Activated B cell treated with CpG ODN at 0.5 μM for 24 hours (primary cell): ENCODE measurements at regions not wholly inside any gene's neighbourhood (a gene's known extent, or its start where the extent isn't known, plus 50 kb on each side); places are given as distances from the start of the nearest gene placed in this dataset.

ENCODE experiments used
- ATAC-seq: fragments of 200-7000 bp; cut with Tn5 transposase; one replicate; pipeline ENCODE4 v1.10.0; 2021; ENCODE audit warnings: low read depth, mild to moderate bottlenecking, moderate library complexity
- CTCF ChIA-PET: fragments of 350-600 bp; sonication (Branson Sonifier 250); formaldehyde crosslinking; loops from one replicate; lab custom pipeline; 2021; ENCODE audit warnings: antibody characterized with exemption; lab: Charles Lee
- POLR2A ChIA-PET: fragments of 350-600 bp; sonication (Branson Sonifier 250); formaldehyde crosslinking; loops from one replicate; lab custom pipeline; 2021; ENCODE audit warnings: antibody characterized with exemption; lab: Charles Lee
- DNase-seq: peaks from one replicate; pipeline ENCODE4 v3.0.0; 2022
- H3K27ac Mint-ChIP-seq: one replicate; pipeline ENCODE4 v1.8.0; 2020; ENCODE audit warnings: mixed read lengths
- H3K27me3 Mint-ChIP-seq: one replicate; pipeline ENCODE4 v1.8.0; 2021; ENCODE audit warnings: mixed read lengths
- H3K36me3 Mint-ChIP-seq: one replicate; pipeline ENCODE4 v1.8.0; 2021; ENCODE audit warnings: low read depth, mixed read lengths
- H3K4me1 Mint-ChIP-seq: one replicate; pipeline ENCODE4 v1.8.0; 2021; ENCODE audit warnings: mixed read lengths
- H3K4me3 Mint-ChIP-seq: one replicate; pipeline ENCODE4 v1.8.0; 2020; ENCODE audit warnings: mild to moderate bottlenecking, mixed read lengths
- H3K9me3 Mint-ChIP-seq: one replicate; pipeline ENCODE4 v1.8.0; 2020; ENCODE audit warnings: mixed read lengths
- intact Hi-C: fragments of 100-400 bp; cut with micrococcal nuclease; formaldehyde crosslinking; loops from one replicate; pipeline ENCODE4 v1.15.1; 2024
- TF ChIP-seq, protein P1 (sequence below): fragments of 200-600 bp; IDR thresholded peaks from one replicate; pipeline ENCODE4 v1.8.0; 2022; ENCODE audit warnings: antibody characterized with exemption, mild to moderate bottlenecking

DNA sequence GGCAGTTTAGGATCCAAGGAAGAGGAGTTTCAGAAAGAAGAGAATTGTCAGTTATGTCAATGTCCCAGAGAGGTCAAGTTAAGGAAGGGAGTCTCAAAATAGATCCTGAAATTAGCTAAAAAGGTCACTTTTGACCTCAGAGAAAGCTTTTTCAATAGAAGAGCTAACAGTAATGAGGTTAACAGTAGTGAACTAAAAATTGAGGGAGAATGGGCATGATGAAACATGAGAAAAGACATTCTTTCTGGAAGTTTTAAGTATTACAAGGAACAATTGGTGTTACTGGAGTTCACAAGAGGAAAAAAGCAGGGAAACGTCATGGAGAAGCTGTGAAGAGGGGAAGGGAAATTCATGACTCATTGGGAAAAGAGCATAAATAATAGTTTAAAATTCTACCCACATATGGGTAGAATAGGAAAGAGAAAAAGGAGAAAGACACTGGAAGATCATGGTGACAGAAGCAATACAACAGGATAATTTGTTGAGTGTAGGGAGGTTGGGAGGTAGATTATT lies 381.2 kb upstream of the FAR2 start:
- no peaks in the 10 kb centered on the region for H3K4me1 Mint-ChIP-seq
- ChIA-PET POLR2A (no interaction called here), CTCF (no interaction called here)
- H3K36me3 Mint-ChIP-seq, result no peaks in the 10 kb centered on the region
- DNase-seq (no peak), ATAC-seq (no peak)
- H3K27ac Mint-ChIP-seq, result no peak overlapping the region
- H3K4me3 Mint-ChIP-seq, result no peak overlapping the region
- H3K9me3 Mint-ChIP-seq, result no peaks in the 10 kb centered on the region
- intact Hi-C loops, result no loop called here
- H3K27me3 Mint-ChIP-seq, result no peaks in the 10 kb centered on the region
- TF ChIP-seq, protein P1, sequence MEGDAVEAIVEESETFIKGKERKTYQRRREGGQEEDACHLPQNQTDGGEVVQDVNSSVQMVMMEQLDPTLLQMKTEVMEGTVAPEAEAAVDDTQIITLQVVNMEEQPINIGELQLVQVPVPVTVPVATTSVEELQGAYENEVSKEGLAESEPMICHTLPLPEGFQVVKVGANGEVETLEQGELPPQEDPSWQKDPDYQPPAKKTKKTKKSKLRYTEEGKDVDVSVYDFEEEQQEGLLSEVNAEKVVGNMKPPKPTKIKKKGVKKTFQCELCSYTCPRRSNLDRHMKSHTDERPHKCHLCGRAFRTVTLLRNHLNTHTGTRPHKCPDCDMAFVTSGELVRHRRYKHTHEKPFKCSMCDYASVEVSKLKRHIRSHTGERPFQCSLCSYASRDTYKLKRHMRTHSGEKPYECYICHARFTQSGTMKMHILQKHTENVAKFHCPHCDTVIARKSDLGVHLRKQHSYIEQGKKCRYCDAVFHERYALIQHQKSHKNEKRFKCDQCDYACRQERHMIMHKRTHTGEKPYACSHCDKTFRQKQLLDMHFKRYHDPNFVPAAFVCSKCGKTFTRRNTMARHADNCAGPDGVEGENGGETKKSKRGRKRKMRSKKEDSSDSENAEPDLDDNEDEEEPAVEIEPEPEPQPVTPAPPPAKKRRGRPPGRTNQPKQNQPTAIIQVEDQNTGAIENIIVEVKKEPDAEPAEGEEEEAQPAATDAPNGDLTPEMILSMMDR, result no peak

DNA sequence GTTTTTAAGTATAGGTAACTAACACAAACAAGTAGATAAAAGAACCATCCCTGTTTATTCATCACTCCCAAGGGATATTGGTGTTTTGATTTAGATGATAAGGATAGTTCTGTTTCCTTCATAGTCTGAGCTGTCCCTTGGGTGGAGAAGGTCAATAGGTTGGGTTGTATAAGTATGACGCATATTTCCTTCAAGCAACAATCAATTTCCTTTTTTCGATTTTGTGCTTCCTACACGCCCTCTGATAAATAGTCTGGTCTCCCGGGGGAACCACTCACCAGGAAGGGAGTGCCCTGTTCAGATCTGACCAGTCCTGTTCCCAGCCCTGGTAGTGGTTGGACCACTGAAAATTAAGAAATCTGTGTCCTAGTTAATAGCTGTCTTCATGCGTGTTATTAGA lies 378.8 kb upstream of the FAR2 start:
- Mint-ChIP-seq H3K4me1 (no peaks in the 10 kb centered on the region), H3K27ac (no peak overlapping the region), H3K4me3 (no peak overlapping the region), H3K36me3 (no peaks in the 10 kb centered on the region), H3K27me3 (no peaks in the 10 kb centered on the region), H3K9me3 (no peaks in the 10 kb centered on the region)
- TF ChIP-seq, protein P1, result no peak
- DNase-seq (no peak), ATAC-seq (no peak)
- intact Hi-C loops, result no loop called here
- ChIA-PET CTCF (no interaction called here), POLR2A (no interaction called here)

DNA sequence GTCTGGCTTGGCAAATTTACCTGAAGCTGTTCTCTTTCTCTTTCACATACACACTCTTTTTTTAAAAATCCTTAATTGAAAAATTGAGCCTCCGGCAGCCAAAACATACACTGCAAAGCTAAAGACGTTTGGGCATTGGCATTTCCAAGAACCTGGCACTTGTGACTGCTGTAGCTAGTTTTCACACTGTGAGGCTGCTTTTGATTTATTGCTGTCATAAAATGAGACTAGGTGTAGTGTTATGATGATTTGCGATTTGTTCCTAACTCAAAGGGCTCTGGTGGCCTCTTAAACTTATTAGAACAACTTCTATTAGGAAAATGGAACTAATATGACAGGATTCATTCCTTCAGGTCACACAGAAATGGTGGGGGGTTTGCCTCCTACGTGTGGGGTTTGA lies 377.1 kb upstream of the FAR2 start:
- H3K4me1 Mint-ChIP-seq, result no peaks in the 10 kb centered on the region
- no peak for ATAC-seq
- H3K27me3 Mint-ChIP-seq, result no peaks in the 10 kb centered on the region
- no peak overlapping the region for H3K4me3 Mint-ChIP-seq
- TF ChIP-seq, protein P1, result no peak
- ChIA-PET POLR2A (no interaction called here), CTCF (no interaction called here)
- intact Hi-C loops, result no loop called here
- H3K27ac Mint-ChIP-seq, result no peak overlapping the region
- no peaks in the 10 kb centered on the region for H3K9me3 Mint-ChIP-seq
- no peak for DNase-seq
- no peaks in the 10 kb centered on the region for H3K36me3 Mint-ChIP-seq

DNA sequence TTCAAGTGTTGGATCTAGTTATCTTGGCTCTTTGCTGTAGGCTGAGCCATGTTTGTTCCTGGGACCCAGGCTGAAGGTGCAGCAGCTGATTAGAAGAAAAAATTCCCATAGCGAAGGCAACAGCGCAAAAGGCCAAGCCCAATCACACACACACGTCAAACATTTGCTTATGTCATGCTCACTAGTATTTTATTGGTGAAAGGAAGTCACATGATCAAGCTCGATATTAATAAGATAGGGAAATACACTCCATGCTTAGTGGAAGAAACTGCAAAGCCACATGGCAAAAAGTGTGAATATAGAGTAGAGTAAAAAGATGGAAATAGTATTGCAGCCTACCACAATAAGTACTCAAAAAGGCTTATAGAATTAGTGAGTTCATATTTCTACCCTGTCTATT lies 373.5 kb upstream of the FAR2 start:
- no peak overlapping the region for H3K27ac Mint-ChIP-seq
- H3K4me3 Mint-ChIP-seq, result no peak overlapping the region
- ChIA-PET CTCF (no interaction called here), POLR2A (no interaction called here)
- DNase-seq (no peak), ATAC-seq (no peak)
- no peaks in the 10 kb centered on the region for H3K4me1 Mint-ChIP-seq
- intact Hi-C loops, result no loop called here
- no peaks in the 10 kb centered on the region for H3K9me3 Mint-ChIP-seq
- no peaks in the 10 kb centered on the region for H3K36me3 Mint-ChIP-seq
- TF ChIP-seq, protein P1, result no peak
- no peaks in the 10 kb centered on the region for H3K27me3 Mint-ChIP-seq

DNA sequence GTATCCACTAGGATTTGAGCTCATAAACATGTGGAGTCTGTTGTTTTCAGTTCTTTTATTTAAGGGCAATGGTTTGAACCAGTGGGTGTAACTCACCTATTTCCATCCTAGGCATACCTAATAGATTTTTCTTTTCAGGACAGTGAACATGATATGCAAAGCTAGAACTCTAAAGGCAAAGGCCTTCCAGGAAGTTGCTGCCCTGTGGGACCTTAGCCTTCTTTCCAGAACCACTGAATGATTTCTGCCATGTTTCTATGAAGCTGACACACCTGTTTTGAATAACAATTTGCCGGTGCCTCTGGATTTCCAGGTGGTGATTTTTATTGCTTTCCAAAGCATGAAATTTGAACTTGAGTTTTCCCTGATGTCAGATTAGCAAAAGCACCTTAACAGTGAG lies 372.9 kb upstream of the FAR2 start:
- no peaks in the 10 kb centered on the region for H3K36me3 Mint-ChIP-seq
- intact Hi-C loops, result no loop called here
- no peak for ATAC-seq
- H3K27ac Mint-ChIP-seq, result no peak overlapping the region
- ChIA-PET POLR2A (no interaction called here), CTCF (no interaction called here)
- no peaks in the 10 kb centered on the region for H3K4me1 Mint-ChIP-seq
- DNase-seq, result no peak
- H3K4me3 Mint-ChIP-seq, result no peak overlapping the region
- TF ChIP-seq, protein P1, result no peak
- H3K9me3 Mint-ChIP-seq, result no peaks in the 10 kb centered on the region
- H3K27me3 Mint-ChIP-seq, result no peaks in the 10 kb centered on the region
